Spleen (tissue), 7 donors: ENCODE measurements at regions not wholly inside any gene's neighbourhood (a gene's known extent, or its start where the extent isn't known, plus 50 kb on each side); places are given as distances from the start of the nearest gene placed in this dataset.

Source experiments
- CTCF ChIP-seq, 11 experiments: fragments of 200-600 bp in 7 of 11; fragments of 450-650 bp in 4 of 11; sonication (generic) in 4 of 11; IDR thresholded peaks in 8 of 11; conservative IDR thresholded peaks in 3 of 11; 1 replicate in 7 of 11; 2 replicates in 4 of 11; pipeline versions ENCODE4 v1.4.0 to v1.8.0; 2016 to 2021; ENCODE audit warnings: antibody characterized with exemption in 11 of 11, inconsistent platforms in 4 of 11, mild to moderate bottlenecking in 1 of 11
- POLR2AphosphoS5 ChIP-seq, 3 donors: sonication (generic); formaldehyde crosslinking; IDR thresholded peaks; one replicate each; pipeline ENCODE4 v1.5.1; 2017; ENCODE audit warnings: antibody characterized with exemption in 3 of 3
- donor health status: DM: no; HTN: no; CAD: no; lungs with moderate emphysema.
- donor health status: DM: no; HTN: no; CAD: no.
- donor health status: DM: no; HTN: no; CAD: no.

- TF ChIP-seq CTCF (IDR thresholded peaks at IDR 0.05 in 8 of 11, conservative IDR thresholded peaks at IDR 0.05 in 3 of 11) (no peak), POLR2AphosphoS5 (IDR thresholded peaks at IDR 0.05) (no peak)
Observed at GRCh38 chr9:11968631-11969030, 724.6 kb upstream of the TYRP1 start.
